HL-60 (cell line): ENCODE measurements at regions not wholly inside any gene's neighbourhood (a gene's known extent, or its start where the extent isn't known, plus 50 kb on each side); places are given as distances from the start of the nearest gene placed in this dataset.

ENCODE experiments used
- GABPA ChIP-seq: IDR thresholded peaks from 2 replicates; pipeline ENCODE4 v1.6.1; 2012; ENCODE audit warnings: low read depth
- POLR2AphosphoS5 ChIP-seq: IDR thresholded peaks from 2 replicates; pipeline ENCODE4 v1.6.1; 2012; ENCODE audit warnings: low read depth
- SPI1 ChIP-seq: IDR thresholded peaks from 2 replicates; pipeline ENCODE4 v1.6.1; 2012; ENCODE audit warnings: low read depth, mild to moderate bottlenecking, borderline replicate concordance
- TF ChIP-seq, protein P1 (sequence below): IDR thresholded peaks from one replicate; pipeline ENCODE4 v1.5.1; 2011; ENCODE audit warnings: low read length, control low read depth, inconsistent platforms; ENCODE audit not compliant: insufficient read depth
- TF ChIP-seq, protein P2 (sequence below): IDR thresholded peaks from 2 replicates; pipeline ENCODE4 v1.6.1; 2012; ENCODE audit warnings: low read depth; ENCODE audit not compliant: insufficient replicate concordance

GRCh38 chr11:107222916-107223460 is 204.7 kb upstream of the GUCY1A2 start:
- TF ChIP-seq, protein P1, sequence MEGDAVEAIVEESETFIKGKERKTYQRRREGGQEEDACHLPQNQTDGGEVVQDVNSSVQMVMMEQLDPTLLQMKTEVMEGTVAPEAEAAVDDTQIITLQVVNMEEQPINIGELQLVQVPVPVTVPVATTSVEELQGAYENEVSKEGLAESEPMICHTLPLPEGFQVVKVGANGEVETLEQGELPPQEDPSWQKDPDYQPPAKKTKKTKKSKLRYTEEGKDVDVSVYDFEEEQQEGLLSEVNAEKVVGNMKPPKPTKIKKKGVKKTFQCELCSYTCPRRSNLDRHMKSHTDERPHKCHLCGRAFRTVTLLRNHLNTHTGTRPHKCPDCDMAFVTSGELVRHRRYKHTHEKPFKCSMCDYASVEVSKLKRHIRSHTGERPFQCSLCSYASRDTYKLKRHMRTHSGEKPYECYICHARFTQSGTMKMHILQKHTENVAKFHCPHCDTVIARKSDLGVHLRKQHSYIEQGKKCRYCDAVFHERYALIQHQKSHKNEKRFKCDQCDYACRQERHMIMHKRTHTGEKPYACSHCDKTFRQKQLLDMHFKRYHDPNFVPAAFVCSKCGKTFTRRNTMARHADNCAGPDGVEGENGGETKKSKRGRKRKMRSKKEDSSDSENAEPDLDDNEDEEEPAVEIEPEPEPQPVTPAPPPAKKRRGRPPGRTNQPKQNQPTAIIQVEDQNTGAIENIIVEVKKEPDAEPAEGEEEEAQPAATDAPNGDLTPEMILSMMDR = no peak
- TF ChIP-seq, protein P2, sequence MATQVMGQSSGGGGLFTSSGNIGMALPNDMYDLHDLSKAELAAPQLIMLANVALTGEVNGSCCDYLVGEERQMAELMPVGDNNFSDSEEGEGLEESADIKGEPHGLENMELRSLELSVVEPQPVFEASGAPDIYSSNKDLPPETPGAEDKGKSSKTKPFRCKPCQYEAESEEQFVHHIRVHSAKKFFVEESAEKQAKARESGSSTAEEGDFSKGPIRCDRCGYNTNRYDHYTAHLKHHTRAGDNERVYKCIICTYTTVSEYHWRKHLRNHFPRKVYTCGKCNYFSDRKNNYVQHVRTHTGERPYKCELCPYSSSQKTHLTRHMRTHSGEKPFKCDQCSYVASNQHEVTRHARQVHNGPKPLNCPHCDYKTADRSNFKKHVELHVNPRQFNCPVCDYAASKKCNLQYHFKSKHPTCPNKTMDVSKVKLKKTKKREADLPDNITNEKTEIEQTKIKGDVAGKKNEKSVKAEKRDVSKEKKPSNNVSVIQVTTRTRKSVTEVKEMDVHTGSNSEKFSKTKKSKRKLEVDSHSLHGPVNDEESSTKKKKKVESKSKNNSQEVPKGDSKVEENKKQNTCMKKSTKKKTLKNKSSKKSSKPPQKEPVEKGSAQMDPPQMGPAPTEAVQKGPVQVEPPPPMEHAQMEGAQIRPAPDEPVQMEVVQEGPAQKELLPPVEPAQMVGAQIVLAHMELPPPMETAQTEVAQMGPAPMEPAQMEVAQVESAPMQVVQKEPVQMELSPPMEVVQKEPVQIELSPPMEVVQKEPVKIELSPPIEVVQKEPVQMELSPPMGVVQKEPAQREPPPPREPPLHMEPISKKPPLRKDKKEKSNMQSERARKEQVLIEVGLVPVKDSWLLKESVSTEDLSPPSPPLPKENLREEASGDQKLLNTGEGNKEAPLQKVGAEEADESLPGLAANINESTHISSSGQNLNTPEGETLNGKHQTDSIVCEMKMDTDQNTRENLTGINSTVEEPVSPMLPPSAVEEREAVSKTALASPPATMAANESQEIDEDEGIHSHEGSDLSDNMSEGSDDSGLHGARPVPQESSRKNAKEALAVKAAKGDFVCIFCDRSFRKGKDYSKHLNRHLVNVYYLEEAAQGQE = no peak
- TF ChIP-seq POLR2AphosphoS5 = no peak
- TF ChIP-seq GABPA = no peak
- no peak for TF ChIP-seq SPI1
